Loucy (cell line): ENCODE measurements at regions not wholly inside any gene's neighbourhood (a gene's known extent, or its start where the extent isn't known, plus 50 kb on each side); places are given as distances from the start of the nearest gene placed in this dataset.

Source experiments
- CTCF ChIP-seq: fragments of 200-600 bp; sonication (generic); conservative IDR thresholded peaks from 2 replicates; pipeline ENCODE4 v1.5.1; 2014; ENCODE audit warnings: mild to moderate bottlenecking, antibody characterized with exemption, low read length
- EZH2phosphoT487 ChIP-seq: fragments of 200-600 bp; IDR thresholded peaks from 2 replicates; pipeline ENCODE4 v1.6.1; 2018; ENCODE audit warnings: antibody characterized with exemption, mild to moderate bottlenecking, moderate library complexity, borderline replicate concordance

- no peak for TF ChIP-seq CTCF
- TF ChIP-seq EZH2phosphoT487 = no peak
Measured at GRCh38 chr10:53716156-53716555, 943.6 kb upstream of the MBL2 start.
